ENCODE measurements at regions not wholly inside any gene's neighbourhood (a gene's known extent, or its start where the extent isn't known, plus 50 kb on each side); places are given as distances from the start of the nearest gene placed in this dataset.

DNA sequence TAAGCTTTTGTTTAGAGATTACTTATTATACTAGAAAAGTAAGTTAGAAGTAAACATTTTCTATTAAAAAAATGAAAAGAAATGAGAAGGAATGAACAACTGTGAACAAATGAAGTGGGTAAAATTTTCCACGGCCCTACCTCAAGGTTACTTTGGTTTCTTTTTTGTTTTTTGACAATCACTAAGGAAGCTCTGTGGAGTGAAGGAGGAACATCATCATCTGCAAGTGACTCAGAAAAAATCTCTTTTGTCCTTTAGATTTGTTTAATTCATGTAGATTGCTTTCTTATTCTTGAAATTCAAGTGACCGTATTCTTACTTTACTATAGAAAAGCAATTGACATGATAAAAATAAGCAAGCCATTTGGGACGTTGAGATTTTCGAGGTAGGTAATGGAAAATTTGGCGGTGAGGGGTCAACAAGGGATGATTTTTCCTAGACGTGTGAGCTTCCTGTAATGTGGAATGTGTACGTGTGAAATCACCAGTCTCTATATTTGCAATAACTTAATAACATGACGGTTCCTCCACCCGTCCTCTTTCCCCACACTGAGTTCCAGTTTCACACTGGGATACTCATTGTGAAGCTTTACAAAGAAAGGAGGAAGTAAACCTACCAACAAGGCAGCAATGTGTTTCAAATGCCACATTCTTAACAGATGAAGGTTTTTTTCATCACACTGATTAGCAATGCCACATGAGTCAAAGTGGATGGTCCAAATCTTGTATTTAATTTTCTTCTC, 62.3 kb upstream of the EGLN3 start:
- TF ChIP-seq, protein P1, sequence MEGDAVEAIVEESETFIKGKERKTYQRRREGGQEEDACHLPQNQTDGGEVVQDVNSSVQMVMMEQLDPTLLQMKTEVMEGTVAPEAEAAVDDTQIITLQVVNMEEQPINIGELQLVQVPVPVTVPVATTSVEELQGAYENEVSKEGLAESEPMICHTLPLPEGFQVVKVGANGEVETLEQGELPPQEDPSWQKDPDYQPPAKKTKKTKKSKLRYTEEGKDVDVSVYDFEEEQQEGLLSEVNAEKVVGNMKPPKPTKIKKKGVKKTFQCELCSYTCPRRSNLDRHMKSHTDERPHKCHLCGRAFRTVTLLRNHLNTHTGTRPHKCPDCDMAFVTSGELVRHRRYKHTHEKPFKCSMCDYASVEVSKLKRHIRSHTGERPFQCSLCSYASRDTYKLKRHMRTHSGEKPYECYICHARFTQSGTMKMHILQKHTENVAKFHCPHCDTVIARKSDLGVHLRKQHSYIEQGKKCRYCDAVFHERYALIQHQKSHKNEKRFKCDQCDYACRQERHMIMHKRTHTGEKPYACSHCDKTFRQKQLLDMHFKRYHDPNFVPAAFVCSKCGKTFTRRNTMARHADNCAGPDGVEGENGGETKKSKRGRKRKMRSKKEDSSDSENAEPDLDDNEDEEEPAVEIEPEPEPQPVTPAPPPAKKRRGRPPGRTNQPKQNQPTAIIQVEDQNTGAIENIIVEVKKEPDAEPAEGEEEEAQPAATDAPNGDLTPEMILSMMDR (conservative IDR thresholded peaks at IDR 0.05) = no peak
- H3K27ac ChIP-seq = no peak overlapping the region

GRCh38 chr14:34012369-34012768, 61.5 kb upstream of the EGLN3 start:
- no peak overlapping the region for H3K27ac ChIP-seq
- TF ChIP-seq, protein P1 (conservative IDR thresholded peaks at IDR 0.05) = no peak

DNA sequence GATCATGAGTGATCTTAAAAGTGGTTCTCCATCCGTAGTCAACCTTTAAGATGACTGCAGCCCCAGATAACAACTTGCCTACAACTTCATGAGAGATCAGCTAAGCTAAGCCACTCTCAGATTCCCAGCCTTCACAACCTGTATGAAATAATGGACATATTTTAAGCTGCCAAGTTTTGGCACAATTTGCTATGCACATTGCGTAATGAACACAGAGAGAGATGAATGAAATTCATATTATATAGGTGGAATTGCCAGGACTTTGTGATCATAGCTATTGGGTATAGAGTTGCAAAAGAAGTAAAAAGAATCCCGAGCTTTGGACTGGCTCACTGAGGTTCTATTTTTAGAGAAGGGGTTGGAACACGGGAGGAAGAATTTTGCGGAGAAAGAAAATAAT, 59.1 kb upstream of the EGLN3 start:
- H3K27ac ChIP-seq = no peak overlapping the region
- TF ChIP-seq, protein P1 (conservative IDR thresholded peaks at IDR 0.05) = no peak

GRCh38 chr14:34007902-34008301, 57.0 kb upstream of the EGLN3 start:
- H3K27ac ChIP-seq = no peak overlapping the region
- TF ChIP-seq, protein P1 (conservative IDR thresholded peaks at IDR 0.05) = no peak

DNA sequence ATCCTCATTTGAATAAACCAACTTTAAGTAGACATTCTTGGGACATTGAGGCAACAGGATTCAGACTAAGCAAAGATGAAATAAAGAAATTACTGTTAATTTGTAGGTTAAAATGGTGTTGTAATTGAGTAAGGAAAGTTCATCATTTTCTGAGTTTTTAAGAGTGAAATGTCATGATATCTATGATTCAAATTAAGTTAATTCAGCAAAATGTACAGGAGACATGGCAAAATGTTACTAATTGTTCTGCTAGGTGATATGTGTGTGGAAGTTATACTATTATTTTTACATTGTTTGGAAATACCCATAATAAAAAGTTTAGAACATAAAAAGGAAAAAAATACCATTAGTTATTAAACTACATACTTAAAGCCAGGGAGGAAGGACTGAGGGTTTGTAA, 55.0 kb upstream of the EGLN3 start:
- H3K27ac ChIP-seq = no peak overlapping the region
- TF ChIP-seq, protein P1 (conservative IDR thresholded peaks at IDR 0.05) = no peak

DNA sequence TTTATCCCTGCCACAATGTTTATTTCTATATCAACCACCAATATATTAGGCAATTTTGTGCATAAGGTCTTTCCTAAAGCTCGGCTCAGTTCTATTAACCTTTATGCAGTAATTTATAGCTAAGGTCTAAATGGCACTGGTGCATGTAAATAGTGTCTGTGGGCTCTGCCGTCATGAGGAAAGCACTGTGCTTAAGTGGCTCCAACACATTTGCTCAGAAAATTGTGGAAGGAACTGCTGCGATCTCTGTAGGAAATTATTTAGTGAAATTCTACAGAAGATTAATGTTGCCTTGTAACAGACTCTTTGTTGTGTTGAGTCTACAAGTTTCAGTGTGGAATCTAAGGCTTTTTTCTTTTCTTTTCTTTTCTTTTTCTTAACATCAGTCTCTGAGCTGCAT, 54.0 kb upstream of the EGLN3 start:
- no peak overlapping the region for H3K27ac ChIP-seq
- TF ChIP-seq, protein P1 (conservative IDR thresholded peaks at IDR 0.05) = no peak

DNA sequence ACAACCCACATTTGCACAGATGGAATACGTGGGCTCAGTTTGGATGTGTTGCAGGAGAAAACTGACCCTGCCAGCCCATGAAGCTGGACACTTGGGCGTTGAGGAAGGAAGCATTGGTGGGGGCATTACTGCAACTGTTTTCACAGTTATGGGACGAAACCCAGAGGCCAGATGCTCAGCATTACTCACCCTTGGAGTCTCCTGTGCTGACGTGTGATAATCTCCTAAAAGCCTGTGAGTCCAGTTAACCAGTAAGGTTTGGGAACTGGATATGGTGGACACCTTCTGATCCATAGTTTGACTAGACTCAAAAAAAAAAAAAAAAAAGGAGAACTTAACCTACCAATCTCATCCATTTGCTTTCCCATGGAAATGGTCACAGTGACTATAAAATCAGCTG, 52.8 kb upstream of the EGLN3 start:
- no peak overlapping the region for H3K27ac ChIP-seq
- TF ChIP-seq, protein P1 (conservative IDR thresholded peaks at IDR 0.05) = no peak

Data from VCaP (cell line).